CD4-positive, alpha-beta T cell treated with Interleukin-1 beta for 1 hour (primary cell): ENCODE measurements at regions not wholly inside any gene's neighbourhood (a gene's known extent, or its start where the extent isn't known, plus 50 kb on each side); places are given as distances from the start of the nearest gene placed in this dataset.
"Not testable (repeated sequence)": the region's sequence is repeated elsewhere in the genome, so short reads cannot be mapped to it uniquely, and the experiment has no call there.

Source experiments
- DNase-seq, 2 donors: peaks; one replicate each; pipeline ENCODE4 v3.0.0-alpha.2; 2020 to 2022

- DNase-seq = no peak
These were observed 367.0 kb downstream of the FOXL1 start for GRCh38 chr16:86945166-86945900.

DNA sequence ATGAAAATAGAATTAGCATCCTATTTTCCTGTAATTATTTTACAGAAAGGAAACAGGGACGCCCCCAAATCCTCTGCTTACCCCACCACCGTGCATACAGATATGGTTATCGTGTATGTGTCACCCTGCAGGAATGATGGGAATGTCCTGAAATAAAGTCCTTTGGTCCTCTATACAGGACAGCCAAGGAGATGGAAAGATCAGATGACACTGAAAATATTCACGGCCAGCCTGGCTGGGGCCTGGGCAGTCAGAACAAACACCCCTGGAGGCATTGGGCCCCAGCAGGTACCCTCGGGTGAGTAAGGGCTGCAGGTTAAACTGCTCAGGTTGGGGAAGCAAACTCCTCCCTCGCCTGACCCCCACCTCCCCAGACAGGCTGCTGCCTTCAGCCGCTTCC is 368.0 kb downstream of the FOXL1 start:
- no peak for DNase-seq

- DNase-seq = no peak
These were observed 368.6 kb downstream of the FOXL1 start for GRCh38 chr16:86946981-86947380.

DNA sequence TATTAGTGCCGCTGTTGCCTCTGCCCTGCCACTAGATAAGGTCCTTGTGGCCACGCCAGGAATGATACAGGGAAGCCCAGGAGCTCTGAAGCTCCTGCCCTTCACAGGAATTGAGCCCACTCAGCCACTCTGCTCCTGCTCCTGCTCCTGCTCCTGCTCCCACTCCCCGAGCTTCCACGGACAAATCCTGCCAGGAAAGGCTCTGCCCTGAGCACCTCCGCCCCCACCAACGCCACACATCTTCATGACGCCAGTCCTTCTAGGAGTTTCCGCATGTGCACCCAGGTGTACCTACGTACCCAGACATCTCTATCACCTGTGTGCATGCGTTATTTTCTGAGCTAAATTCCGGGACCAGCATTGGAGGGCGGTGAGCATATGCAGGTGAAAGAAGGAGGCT is 369.1 kb downstream of the C16orf95 start:
- no peak for DNase-seq

DNA sequence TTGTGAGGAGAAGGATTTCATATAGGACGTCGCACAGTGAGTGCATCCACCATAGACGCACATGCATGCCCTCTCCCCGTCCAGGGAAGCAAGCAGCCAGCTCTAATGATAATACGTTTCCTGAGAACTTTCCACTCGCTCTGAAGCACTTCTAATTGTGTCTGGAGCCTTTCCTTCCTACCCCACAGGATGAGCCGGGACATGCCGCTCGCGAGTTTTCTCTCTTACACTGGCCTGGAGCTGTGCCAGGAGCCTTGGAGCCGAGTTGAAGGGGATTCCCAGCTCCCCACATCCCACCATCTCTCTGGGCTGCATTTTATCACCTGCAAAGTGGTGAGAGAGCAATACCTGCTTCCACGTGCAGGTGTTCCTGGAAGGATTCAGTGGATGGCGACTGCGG is 368.1 kb downstream of the C16orf95 start:
- no peak for DNase-seq

GRCh38 chr16:86949630-86950029 is 367.6 kb downstream of the C16orf95 start:
- DNase-seq = no peak

- no peak for DNase-seq
These were observed 366.0 kb downstream of the C16orf95 start for GRCh38 chr16:86951041-86951822.

DNA sequence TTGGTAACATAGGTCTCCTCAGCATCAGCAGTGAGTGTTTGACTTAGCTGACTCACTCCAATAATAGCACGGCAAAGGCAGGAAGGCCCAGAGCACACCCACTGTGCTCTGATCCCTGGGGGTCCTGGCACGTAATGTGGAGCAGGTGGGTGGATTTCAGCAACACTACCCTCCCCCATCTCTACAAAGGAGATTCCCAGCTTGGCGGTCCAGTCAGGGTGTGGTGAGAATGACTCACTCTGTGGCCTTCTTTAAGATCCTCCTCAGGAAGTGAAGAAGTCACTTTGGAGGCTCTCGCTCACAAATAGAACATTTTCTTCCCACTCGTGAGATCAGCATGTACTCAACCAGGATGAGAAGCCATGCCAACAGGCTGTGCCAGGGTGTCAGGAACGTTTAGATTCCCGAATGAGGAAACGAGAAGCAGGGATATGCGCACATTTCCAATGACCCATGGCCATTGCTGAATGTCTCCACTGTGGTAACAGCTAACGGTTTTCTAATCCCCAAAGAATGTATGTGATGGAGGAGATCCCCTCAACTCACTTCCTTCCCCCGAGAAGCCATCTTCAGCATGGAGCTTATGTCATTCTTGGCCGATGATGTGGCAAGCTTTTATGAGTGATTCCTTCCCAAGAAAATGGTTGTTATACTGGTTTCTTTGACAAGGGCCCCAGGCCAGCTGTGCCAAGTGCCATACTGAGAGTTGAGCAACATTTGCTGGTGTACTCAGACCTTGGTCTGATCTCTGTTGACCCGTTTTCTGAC is 365.2 kb downstream of the C16orf95 start:
- no peak for DNase-seq

- DNase-seq = no peak
These were observed 364.4 kb downstream of the C16orf95 start for GRCh38 chr16:86952769-86953168.

DNA sequence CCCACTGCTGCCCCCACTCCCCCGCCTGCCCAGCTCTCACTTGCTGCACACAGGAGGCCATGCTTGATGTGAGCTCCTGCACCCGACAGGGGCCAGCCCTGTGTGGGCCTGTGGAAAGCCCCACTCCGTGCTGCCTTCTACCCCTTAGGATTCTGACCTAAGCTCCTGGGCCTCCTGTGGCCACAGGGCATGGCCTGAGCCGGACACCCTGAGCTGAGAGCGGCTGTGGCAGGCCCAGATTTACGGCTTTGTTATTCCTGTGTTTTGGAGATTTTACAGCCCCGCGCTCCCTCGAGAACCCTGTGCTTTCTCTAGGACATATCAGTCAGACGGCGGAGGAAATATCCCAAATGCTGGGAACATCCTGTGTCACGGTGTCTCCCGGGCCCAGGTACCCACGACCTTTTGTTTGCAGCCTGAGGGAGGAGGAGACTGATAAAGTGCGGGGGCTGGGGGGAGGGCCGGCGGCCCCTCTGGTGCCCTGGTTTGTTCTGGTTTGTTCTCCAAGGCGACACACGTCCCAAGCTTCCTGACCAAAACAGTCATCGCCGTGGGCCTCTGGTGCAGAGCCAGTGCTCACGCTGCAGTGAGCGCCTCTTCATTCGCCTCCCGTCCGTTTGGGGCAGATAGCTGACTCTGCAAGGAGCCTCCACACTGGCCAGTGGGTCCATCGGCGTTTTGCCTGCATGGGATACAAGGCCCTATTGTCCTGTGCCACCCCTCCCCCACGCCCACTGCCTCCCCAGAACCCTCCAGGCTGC is 363.4 kb downstream of the C16orf95 start:
- no peak for DNase-seq

- no peak for DNase-seq
These were observed 361.9 kb downstream of the C16orf95 start for GRCh38 chr16:86955136-86955855.

- DNase-seq = no peak
These were observed 360.8 kb downstream of the C16orf95 start for GRCh38 chr16:86956437-86956836.

DNA sequence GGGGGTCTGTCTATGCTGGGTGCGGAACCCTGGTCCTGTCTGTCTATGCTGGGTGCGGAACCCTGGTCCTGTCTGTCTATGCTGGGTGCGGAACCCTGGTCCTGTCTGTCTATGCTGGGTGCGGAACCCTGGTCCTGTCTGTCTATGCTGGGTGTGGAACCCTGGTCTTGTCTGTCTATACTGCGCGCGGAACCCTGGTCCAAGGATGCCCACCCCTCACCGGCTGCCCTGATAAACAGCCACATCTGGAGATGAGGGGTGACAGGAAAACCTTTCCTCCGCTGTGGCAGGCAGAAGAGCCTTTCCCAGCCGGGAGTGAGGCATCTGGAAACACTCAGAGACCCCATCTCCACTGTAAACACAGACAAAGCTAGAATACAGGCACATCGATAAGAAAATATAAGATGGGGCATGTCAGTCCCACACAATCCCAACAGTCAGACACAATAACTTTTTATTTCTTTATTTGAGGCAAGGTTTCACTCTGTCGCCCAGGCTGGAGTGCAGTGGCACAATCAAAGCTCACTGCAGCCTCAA is 359.5 kb downstream of the C16orf95 start:
- DNase-seq = not testable (repeated sequence)

DNA sequence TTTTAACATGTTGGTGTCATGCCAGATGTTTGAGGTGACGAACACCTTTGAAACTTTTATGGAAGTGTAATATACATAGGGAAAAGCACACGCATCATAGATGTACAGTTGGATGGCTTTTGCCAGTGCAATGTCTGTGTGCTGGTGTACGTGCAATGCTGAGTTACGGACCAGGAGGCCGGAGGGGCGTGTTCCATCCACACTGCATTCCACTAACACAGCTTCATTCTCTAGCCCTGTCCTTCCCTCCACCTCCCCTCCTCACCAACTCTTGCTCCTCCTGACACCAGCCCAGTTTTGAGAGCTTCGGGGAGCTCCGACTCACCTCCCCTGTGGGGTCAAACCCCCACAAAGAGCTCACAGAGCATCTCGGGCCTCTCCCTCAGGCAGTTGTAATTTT is 358.8 kb downstream of the C16orf95 start:
- DNase-seq = no peak

DNA sequence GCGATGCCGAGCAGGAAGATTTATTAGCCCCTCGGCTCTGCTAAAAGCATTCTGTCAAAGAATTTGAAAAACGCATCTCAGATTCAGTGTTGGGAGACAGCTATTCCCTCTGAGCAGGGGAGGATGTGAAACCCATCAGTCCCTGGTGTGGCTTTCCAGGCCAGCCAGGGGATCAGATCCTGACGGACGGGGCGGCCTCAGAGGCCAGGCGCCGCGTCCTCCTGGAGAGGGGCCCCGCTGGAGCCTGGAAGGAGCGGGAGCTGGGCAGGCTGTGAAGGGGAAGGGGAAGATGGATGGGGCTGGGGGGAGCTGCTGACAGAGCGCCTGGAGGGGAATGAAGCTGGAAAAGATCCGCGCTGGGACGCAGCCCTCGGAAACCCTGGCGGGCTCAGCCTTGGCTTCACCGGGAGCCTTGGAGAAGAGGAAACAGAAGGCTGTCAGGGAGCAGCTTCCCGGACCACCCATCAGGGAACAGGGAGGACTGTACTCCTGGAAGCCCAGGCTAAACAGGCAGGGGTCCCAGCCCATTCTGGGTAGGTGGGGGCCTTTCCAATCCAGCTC is 358.0 kb downstream of the C16orf95 start:
- no peak for DNase-seq

DNA sequence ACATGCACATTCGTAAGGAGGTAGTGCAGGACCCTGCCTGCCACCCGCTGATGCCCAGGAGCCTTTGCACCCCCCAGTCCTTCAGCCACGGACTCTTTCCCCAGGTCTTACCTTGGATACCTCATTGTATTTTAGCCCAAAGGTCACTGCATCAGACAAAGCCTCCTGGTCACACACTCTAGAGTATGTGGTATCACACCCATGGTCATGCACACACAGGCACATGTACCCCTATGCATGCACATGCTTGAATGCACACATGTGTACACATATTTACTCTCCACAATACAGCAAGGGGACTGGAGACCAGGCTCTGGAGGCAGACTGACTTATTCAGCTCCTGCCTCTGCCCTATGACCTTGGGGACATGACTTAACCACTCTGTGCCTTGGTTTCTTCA is 357.5 kb downstream of the C16orf95 start:
- no peak for DNase-seq

DNA sequence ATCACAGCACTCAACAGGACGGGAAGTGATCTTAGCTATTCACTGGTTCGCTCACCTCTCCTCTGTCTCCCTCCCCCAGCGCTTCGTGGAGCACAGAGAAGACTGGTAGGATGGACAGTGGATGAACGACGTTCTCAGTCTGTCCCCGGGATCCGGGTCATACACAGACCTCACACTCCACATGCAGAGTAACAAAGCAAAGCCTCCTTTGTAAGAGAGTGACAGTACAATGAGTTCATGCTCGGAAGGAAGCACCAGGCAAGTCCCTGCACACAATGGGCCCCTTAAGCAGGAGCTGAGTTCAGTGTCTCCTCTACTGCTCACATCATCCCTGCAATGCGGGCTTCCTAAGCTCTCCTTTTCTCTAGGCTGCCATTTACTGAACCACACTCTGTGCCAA is 356.9 kb downstream of the C16orf95 start:
- DNase-seq = no peak

DNA sequence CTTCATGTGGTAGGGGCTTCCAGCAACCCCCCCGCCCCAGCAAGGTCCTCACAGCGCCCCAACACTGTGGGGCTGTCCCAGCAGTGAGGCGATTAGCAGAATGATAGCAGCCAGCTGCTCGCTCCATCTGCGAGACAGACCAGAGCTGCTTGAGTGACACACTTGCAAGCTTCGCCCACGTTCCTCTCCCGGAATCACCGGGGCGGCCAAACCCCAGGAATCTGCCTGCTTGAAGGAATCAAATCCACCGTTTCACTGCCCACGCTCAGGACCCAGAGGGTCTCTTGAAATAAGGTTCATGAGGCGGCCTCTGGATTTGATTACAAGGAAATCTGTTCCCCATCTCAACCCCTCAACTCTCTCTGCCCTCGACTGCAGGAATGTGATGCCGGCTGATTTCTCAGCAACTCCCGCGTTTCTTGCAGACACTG is 356.0 kb downstream of the C16orf95 start:
- no peak for DNase-seq

GRCh38 chr16:86962259-86962658 is 354.9 kb downstream of the C16orf95 start:
- no peak for DNase-seq

GRCh38 chr16:86962913-86963312 is 354.3 kb downstream of the C16orf95 start:
- DNase-seq = no peak
